Suprapubic skin (tissue), 4 donors: ENCODE measurements at regions not wholly inside any gene's neighbourhood (a gene's known extent, or its start where the extent isn't known, plus 50 kb on each side); places are given as distances from the start of the nearest gene placed in this dataset.
"Not testable (repeated sequence)": the region's sequence is repeated elsewhere in the genome, so short reads cannot be mapped to it uniquely, and the experiment has no call there.

ENCODE experiments used
- DNase-seq, 2 donors: peaks; one replicate each; pipeline ENCODE4 v3.0.0-alpha.2; 2019; ENCODE audit warnings: low spot score in 2 of 2
- H3K27ac ChIP-seq: fragments of 200-600 bp; sonication (generic); one replicate; pipeline ENCODE4 v1.5.1; 2019
- H3K27me3 ChIP-seq: fragments of 200-600 bp; sonication (generic); one replicate; pipeline ENCODE4 v1.5.1; 2019
- H3K36me3 ChIP-seq: fragments of 200-600 bp; sonication (generic); one replicate; pipeline ENCODE4 v1.5.1; 2019
- H3K4me1 ChIP-seq: fragments of 200-600 bp; sonication (generic); one replicate; pipeline ENCODE4 v1.5.1; 2019
- H3K4me3 ChIP-seq: fragments of 200-600 bp; sonication (generic); one replicate; pipeline ENCODE4 v1.5.1; 2019; ENCODE audit warnings: mild to moderate bottlenecking
- H3K9me3 ChIP-seq: fragments of 200-600 bp; sonication (generic); one replicate; pipeline ENCODE4 v1.5.1; 2019
- CTCF ChIP-seq, 2 donors: fragments of 200-600 bp in 1 of 2; fragments of 450-650 bp in 1 of 2; sonication (generic) in 1 of 2; IDR thresholded peaks; one replicate each; pipeline ENCODE4 v1.5.1; 2016 to 2019; ENCODE audit warnings: antibody characterized with exemption in 2 of 2, mild to moderate bottlenecking in 1 of 2, moderate library complexity in 1 of 2
- EP300 ChIP-seq: sonication (generic); formaldehyde crosslinking; IDR thresholded peaks from one replicate; pipeline ENCODE4 v1.6.1; 2017; ENCODE audit warnings: antibody characterized with exemption
- POLR2A ChIP-seq, 2 donors: fragments of 450-650 bp; IDR thresholded peaks; one replicate each; pipeline ENCODE4 v1.6.1; 2017; ENCODE audit warnings: antibody characterized with exemption in 2 of 2, mild to moderate bottlenecking in 2 of 2, moderate library complexity in 2 of 2
- POLR2AphosphoS5 ChIP-seq, 3 donors: sonication (generic); formaldehyde crosslinking; IDR thresholded peaks; one replicate each; pipeline ENCODE4 v1.6.1; 2017; ENCODE audit warnings: antibody characterized with exemption in 3 of 3
- WGBS: methylation state at CpG from one replicate; pipeline ENCODE4 v1.1.5; 2018; 5-methylcytosine and 5-hydroxymethylcytosine counted together

GRCh38 chr20:55139173-55139765 lies 663.9 kb downstream of the DOK5 start:
- no peaks in the 10 kb centered on the region for H3K27me3 ChIP-seq

GRCh38 chr20:55135923-55136322 lies 660.5 kb downstream of the DOK5 start:
- Histone ChIP-seq H3K4me1 (peaks cover 4% of the 10 kb centered on the region), H3K27me3 (no peaks in the 10 kb centered on the region), H3K27ac (no peak overlapping the region), H3K36me3 (no peaks in the 10 kb centered on the region), H3K9me3 (no peaks in the 10 kb centered on the region), H3K4me3 (no peak overlapping the region)
- WGBS: 25% methylated on average over 3 of the region's 3 CpGs
- DNase-seq: no peak
- no peak for TF ChIP-seq EP300
- TF ChIP-seq CTCF (IDR thresholded peaks at IDR 0.05): no peak
- no peak for TF ChIP-seq POLR2A (IDR thresholded peaks at IDR 0.05)
- TF ChIP-seq POLR2AphosphoS5 (IDR thresholded peaks at IDR 0.05): no peak

More at GRCh38 chr20:55139173-55139765, 663.9 kb downstream of the DOK5 start:
- H3K4me3 ChIP-seq: no peak overlapping the region
- H3K36me3 ChIP-seq: no peaks in the 10 kb centered on the region
- no peak overlapping the region for H3K27ac ChIP-seq
- DNase-seq: no peak
- 73% methylated on average over 3 of the region's 4 CpGs for WGBS
- TF ChIP-seq POLR2AphosphoS5 (IDR thresholded peaks at IDR 0.05): no peak
- no peak for TF ChIP-seq POLR2A (IDR thresholded peaks at IDR 0.05)
- no peak for TF ChIP-seq EP300
- no peak for TF ChIP-seq CTCF (IDR thresholded peaks at IDR 0.05)
- H3K4me1 ChIP-seq: peaks cover 4% of the 10 kb centered on the region
- no peaks in the 10 kb centered on the region for H3K9me3 ChIP-seq

GRCh38 chr20:55132523-55132922 lies 657.1 kb downstream of the DOK5 start:
- 82% methylated on average over 7 of the region's 7 CpGs for WGBS
- TF ChIP-seq POLR2A (IDR thresholded peaks at IDR 0.05): no peak
- no peak for TF ChIP-seq POLR2AphosphoS5 (IDR thresholded peaks at IDR 0.05)
- no peak for TF ChIP-seq EP300
- no peak for TF ChIP-seq CTCF (IDR thresholded peaks at IDR 0.05)
- Histone ChIP-seq H3K27ac (no peak overlapping the region), H3K27me3 (no peaks in the 10 kb centered on the region), H3K4me1 (peaks cover 4% of the 10 kb centered on the region), H3K36me3 (no peaks in the 10 kb centered on the region), H3K4me3 (no peak overlapping the region), H3K9me3 (no peaks in the 10 kb centered on the region)
- no peak for DNase-seq

GRCh38 chr20:55117577-55117976 lies 642.2 kb downstream of the DOK5 start:
- H3K4me3 ChIP-seq, H3K27ac ChIP-seq, H3K36me3 ChIP-seq, H3K9me3 ChIP-seq, H3K27me3 ChIP-seq, H3K4me1 ChIP-seq, DNase-seq: not testable (repeated sequence)
- WGBS: 51% methylated on average over 4 of the region's 4 CpGs

- no peak overlapping the region for H3K27ac ChIP-seq
Observed at GRCh38 chr20:55116598-55116997, 641.2 kb downstream of the DOK5 start.

GRCh38 chr20:55103188-55103587 lies 627.8 kb downstream of the DOK5 start:
- Histone ChIP-seq H3K27ac (no peak overlapping the region), H3K36me3 (no peaks in the 10 kb centered on the region), H3K4me3 (no peak overlapping the region), H3K27me3 (no peaks in the 10 kb centered on the region), H3K4me1 (no peaks in the 10 kb centered on the region), H3K9me3 (no peaks in the 10 kb centered on the region)
- DNase-seq: no peak
- TF ChIP-seq POLR2A (IDR thresholded peaks at IDR 0.05) (no peak), CTCF (IDR thresholded peaks at IDR 0.05) (no peak), EP300 (no peak), POLR2AphosphoS5 (IDR thresholded peaks at IDR 0.05) (no peak)
- 53% methylated on average over 2 of the region's 2 CpGs for WGBS

More at GRCh38 chr20:55116598-55116997, 641.2 kb downstream of the DOK5 start:
- TF ChIP-seq EP300 (no peak), POLR2AphosphoS5 (IDR thresholded peaks at IDR 0.05) (no peak)
- H3K27me3 ChIP-seq: no peaks in the 10 kb centered on the region
- DNase-seq: no peak
- no peaks in the 10 kb centered on the region for H3K4me1 ChIP-seq
- H3K36me3 ChIP-seq: no peaks in the 10 kb centered on the region
- 85% methylated on average over 4 of the region's 4 CpGs for WGBS
- no peak overlapping the region for H3K4me3 ChIP-seq
- H3K9me3 ChIP-seq: no peaks in the 10 kb centered on the region
